ENCODE measurements at regions not wholly inside any gene's neighbourhood (a gene's known extent, or its start where the extent isn't known, plus 50 kb on each side); places are given as distances from the start of the nearest gene placed in this dataset.

GRCh38 chr2:16198166-16198912 lies 258.0 kb downstream of the MYCN start:
- TF ChIP-seq CTCF (IDR thresholded peaks at IDR 0.05) (no peak), POLR2A (IDR thresholded peaks at IDR 0.05) (no peak)
